ENCODE measurements at regions not wholly inside any gene's neighbourhood (a gene's known extent, or its start where the extent isn't known, plus 50 kb on each side); places are given as distances from the start of the nearest gene placed in this dataset.

DNA sequence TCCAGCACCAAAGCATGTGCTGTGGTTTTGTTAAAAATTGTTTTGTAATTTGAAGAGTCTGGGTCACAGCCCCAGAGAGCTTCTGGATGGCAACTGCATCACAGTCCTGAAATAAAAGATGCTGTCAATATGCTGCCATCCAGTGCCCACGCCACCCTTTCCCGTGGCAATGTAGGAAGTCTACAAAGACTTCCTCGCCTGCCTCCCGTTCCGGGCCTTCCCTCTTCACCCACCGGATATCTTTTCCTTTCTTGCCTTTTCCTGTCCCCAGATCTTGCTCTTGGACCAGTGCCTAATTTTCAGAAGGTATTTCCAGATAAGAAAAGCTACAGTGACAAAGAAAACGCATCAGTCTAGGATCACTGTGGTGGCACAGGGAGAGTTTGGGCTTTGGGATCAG, 85.3 kb upstream of the RNU6-1 start:
- TF ChIP-seq CTCF (conservative IDR thresholded peaks at IDR 0.05; ENCODE audit: low read length) (no peak), EZH2phosphoT487 (IDR thresholded peaks at IDR 0.05; ENCODE audit: borderline replicate concordance) (no peak)

Measured in Loucy (cell line).